Testis (tissue), 2 donors: ENCODE measurements at regions not wholly inside any gene's neighbourhood (a gene's known extent, or its start where the extent isn't known, plus 50 kb on each side); places are given as distances from the start of the nearest gene placed in this dataset.

Experiments
- CTCF ChIP-seq, 3 experiments: fragments of 450-650 bp in 2 of 3; fragments of 200-600 bp in 1 of 3; sonication (generic) in 1 of 3; IDR thresholded peaks; one replicate each; pipeline ENCODE4 v1.5.1; 2016 to 2019; ENCODE audit warnings: antibody characterized with exemption in 3 of 3, mild to moderate bottlenecking in 2 of 3, moderate library complexity in 1 of 3
- POLR2A ChIP-seq: fragments of 450-650 bp; IDR thresholded peaks from one replicate; pipeline ENCODE4 v1.6.1; 2017; ENCODE audit warnings: antibody characterized with exemption, mild to moderate bottlenecking, moderate library complexity

- no peak for TF ChIP-seq CTCF (IDR thresholded peaks at IDR 0.05)
- no peak for TF ChIP-seq POLR2A
Observed at GRCh38 chr12:126601184-126602170, 1536.2 kb downstream of the AACS start.
